Liver (tissue), 3 donors: ENCODE measurements at regions not wholly inside any gene's neighbourhood (a gene's known extent, or its start where the extent isn't known, plus 50 kb on each side); places are given as distances from the start of the nearest gene placed in this dataset.

Experiments
- ATF3 ChIP-seq: IDR thresholded peaks from 2 replicates; pipeline ENCODE4 v1.6.1; 2016; ENCODE audit warnings: antibody characterized with exemption
- EGR1 ChIP-seq, 2 donors: IDR thresholded peaks; 2 replicates each; pipeline ENCODE4 v1.6.1; 2016 to 2018; ENCODE audit warnings: antibody characterized with exemption in 2 of 2, low read depth in 2 of 2
- FOXA1 ChIP-seq: IDR thresholded peaks from 2 replicates; pipeline ENCODE4 v1.6.1; 2016; ENCODE audit warnings: antibody characterized with exemption
- GABPA ChIP-seq, 2 donors: IDR thresholded peaks in 1 of 2; conservative IDR thresholded peaks in 1 of 2; 2 replicates each; pipeline ENCODE4 v1.6.1; 2016; ENCODE audit warnings: antibody characterized with exemption in 2 of 2, mild to moderate bottlenecking in 1 of 2, moderate library complexity in 1 of 2
- JUND ChIP-seq, 2 donors: IDR thresholded peaks; 2 replicates each; pipeline ENCODE4 v1.6.1; 2016; ENCODE audit warnings: antibody characterized with exemption in 2 of 2
- TAF1 ChIP-seq: conservative IDR thresholded peaks from 2 replicates; pipeline ENCODE4 v1.6.1; 2016; ENCODE audit warnings: antibody characterized with exemption, mild to moderate bottlenecking
- TF ChIP-seq, protein P1 (sequence below): fragments of 150-350 bp; IDR thresholded peaks from 2 replicates; pipeline ENCODE4 v1.5.1; 2017; ENCODE audit warnings: improper control_type of control experiment, low read depth, low read length; ENCODE audit not compliant: missing input control
- TF ChIP-seq, protein P2 (sequence below): IDR thresholded peaks from 2 replicates; pipeline ENCODE4 v1.6.1; 2016; ENCODE audit warnings: antibody characterized with exemption
- donor health status: healthy.
- donor health status: healthy.

DNA sequence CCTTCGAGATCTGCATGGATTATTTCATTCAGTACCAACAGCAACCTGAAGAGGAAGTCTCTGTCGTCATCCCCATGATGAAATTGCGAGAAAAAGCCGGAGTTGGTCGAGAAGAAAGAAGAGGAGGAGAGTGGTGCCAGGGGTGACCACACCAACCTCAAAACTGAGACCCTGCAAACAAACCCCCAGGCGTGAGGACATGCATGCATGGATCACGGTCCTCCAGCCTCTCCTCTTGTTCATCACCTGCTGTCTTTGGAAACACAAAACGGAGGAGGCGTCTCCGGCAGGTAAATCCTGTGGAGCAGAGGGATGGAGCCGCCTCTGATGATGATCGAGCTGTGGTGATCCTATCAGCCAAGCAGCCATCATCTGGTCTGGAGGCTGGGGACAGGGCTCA, 114.4 kb upstream of the IRX2 start:
- no peak for TF ChIP-seq TAF1
- TF ChIP-seq JUND (IDR thresholded peaks at IDR 0.05): no peak
- TF ChIP-seq, protein P1, sequence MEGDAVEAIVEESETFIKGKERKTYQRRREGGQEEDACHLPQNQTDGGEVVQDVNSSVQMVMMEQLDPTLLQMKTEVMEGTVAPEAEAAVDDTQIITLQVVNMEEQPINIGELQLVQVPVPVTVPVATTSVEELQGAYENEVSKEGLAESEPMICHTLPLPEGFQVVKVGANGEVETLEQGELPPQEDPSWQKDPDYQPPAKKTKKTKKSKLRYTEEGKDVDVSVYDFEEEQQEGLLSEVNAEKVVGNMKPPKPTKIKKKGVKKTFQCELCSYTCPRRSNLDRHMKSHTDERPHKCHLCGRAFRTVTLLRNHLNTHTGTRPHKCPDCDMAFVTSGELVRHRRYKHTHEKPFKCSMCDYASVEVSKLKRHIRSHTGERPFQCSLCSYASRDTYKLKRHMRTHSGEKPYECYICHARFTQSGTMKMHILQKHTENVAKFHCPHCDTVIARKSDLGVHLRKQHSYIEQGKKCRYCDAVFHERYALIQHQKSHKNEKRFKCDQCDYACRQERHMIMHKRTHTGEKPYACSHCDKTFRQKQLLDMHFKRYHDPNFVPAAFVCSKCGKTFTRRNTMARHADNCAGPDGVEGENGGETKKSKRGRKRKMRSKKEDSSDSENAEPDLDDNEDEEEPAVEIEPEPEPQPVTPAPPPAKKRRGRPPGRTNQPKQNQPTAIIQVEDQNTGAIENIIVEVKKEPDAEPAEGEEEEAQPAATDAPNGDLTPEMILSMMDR: no peak
- TF ChIP-seq EGR1 (IDR thresholded peaks at IDR 0.05; ENCODE audit: low read depth in 2 of 2): no peak
- TF ChIP-seq FOXA1: no peak
- TF ChIP-seq, protein P2, sequence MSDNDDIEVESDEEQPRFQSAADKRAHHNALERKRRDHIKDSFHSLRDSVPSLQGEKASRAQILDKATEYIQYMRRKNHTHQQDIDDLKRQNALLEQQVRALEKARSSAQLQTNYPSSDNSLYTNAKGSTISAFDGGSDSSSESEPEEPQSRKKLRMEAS: no peak
- TF ChIP-seq ATF3: no peak
- TF ChIP-seq GABPA (IDR thresholded peaks at IDR 0.05 in 1 of 2, conservative IDR thresholded peaks at IDR 0.05 in 1 of 2): no peak
